Lung (tissue), 11 donors: ENCODE measurements at regions not wholly inside any gene's neighbourhood (a gene's known extent, or its start where the extent isn't known, plus 50 kb on each side); places are given as distances from the start of the nearest gene placed in this dataset.

Source experiments
- ATAC-seq: fragments of 200-7000 bp; cut with Tn5 transposase; one replicate; pipeline ENCODE4 v1.9.1; 2020; ENCODE audit warnings: moderate number of reproducible peaks; ENCODE audit not compliant: insufficient read depth, low FRiP score
- DNase-seq, 3 donors: peaks; one replicate each; pipeline ENCODE4 v3.0.0-alpha.2; 2013 to 2017
- H3K27ac ChIP-seq, 2 donors: one replicate each; pipeline ENCODE4 v1.5.1; 2013; ENCODE audit warnings: mild to moderate bottlenecking in 2 of 2, moderate library complexity in 2 of 2, control low read depth in 1 of 2, inconsistent platforms in 1 of 2, low read depth in 1 of 2, low read length in 1 of 2
- H3K27me3 ChIP-seq, 3 donors: one replicate each; pipeline ENCODE4 v1.5.1; 2013; ENCODE audit warnings: low read length in 2 of 3; ENCODE audit not compliant: control insufficient read depth in 3 of 3, insufficient read depth in 3 of 3
- H3K36me3 ChIP-seq, 4 donors: one replicate each; pipeline ENCODE4 v1.5.1; 2013; ENCODE audit warnings: low read length in 4 of 4, mild to moderate bottlenecking in 1 of 4, moderate library complexity in 1 of 4; ENCODE audit not compliant: control insufficient read depth in 4 of 4, insufficient read depth in 4 of 4
- H3K4me1 ChIP-seq, 5 donors: one replicate each; pipeline ENCODE4 v1.5.1; 2013; ENCODE audit warnings: low read length in 5 of 5, mild to moderate bottlenecking in 2 of 5, moderate library complexity in 1 of 5; ENCODE audit not compliant: control insufficient read depth in 5 of 5, insufficient read depth in 5 of 5
- H3K4me3 ChIP-seq: one replicate; pipeline ENCODE4 v1.5.1; 2013; ENCODE audit warnings: mild to moderate bottlenecking, control low read depth, moderate library complexity
- H3K9ac ChIP-seq, 2 donors: one replicate each; pipeline ENCODE4 v1.5.1; 2013; ENCODE audit warnings: low read length in 2 of 2, control low read depth in 1 of 2; ENCODE audit not compliant: insufficient read depth in 1 of 2
- H3K9me3 ChIP-seq, 4 donors: one replicate each; pipeline ENCODE4 v1.5.1; 2013; ENCODE audit warnings: low read length in 3 of 4, mild to moderate bottlenecking in 1 of 4, moderate library complexity in 1 of 4; ENCODE audit not compliant: control insufficient read depth in 4 of 4, insufficient read depth in 3 of 4
- CTCF ChIP-seq: IDR thresholded peaks from 2 replicates; pipeline ENCODE4 v1.5.1; 2012; ENCODE audit warnings: mild to moderate bottlenecking; ENCODE audit errors: control extremely low read depth, extremely low read depth
- WGBS, 2 donors: extraction: QIAGEN DNeasy Blood & Tissue Kit; methylation state at CpG; one replicate each; pipeline ENCODE4 v1.1.7; 2013; 5-methylcytosine and 5-hydroxymethylcytosine counted together
- donor health status: control.
- donor health status: control.
- donor health status: Bipolar disorder and iron deficiency.
- donor health status: healthy.
- donor health status: DM: yes; HTN: yes; CAD: no.

- DNase-seq (no peak), ATAC-seq (no peak)
- no peak overlapping the region for H3K4me3 ChIP-seq
- TF ChIP-seq CTCF, result no peak
- H3K27me3 ChIP-seq, result no peaks in the 10 kb centered on the region
- H3K9me3 ChIP-seq, result no peaks in the 10 kb centered on the region
- 70 to 92% methylated on average over 2 of the region's 2 CpGs for WGBS, 2 donors
- no peak overlapping the region for H3K27ac ChIP-seq
- no peaks in the 10 kb centered on the region for H3K4me1 ChIP-seq
- H3K9ac ChIP-seq, result no peak overlapping the region
- H3K36me3 ChIP-seq, result no peaks in the 10 kb centered on the region
Observed at GRCh38 chrX:79300856-79301255, 66.3 kb downstream of the ITM2A start.

GRCh38 chrX:79290596-79290995 lies 76.5 kb downstream of the ITM2A start:
- Histone ChIP-seq H3K36me3 (no peaks in the 10 kb centered on the region), H3K4me3 (no peak overlapping the region), H3K27ac (no peak overlapping the region), H3K27me3 (no peaks in the 10 kb centered on the region), H3K9ac (no peak overlapping the region), H3K9me3 (peaks cover 0 to 2% (median 0%) of the 10 kb centered on the region in 4 donors), H3K4me1 (no peaks in the 10 kb centered on the region)
- ATAC-seq (no peak), DNase-seq (no peak)
- TF ChIP-seq CTCF, result no peak
- 43 to 58% methylated on average over 3 of the region's 3 CpGs for WGBS, 2 donors

- TF ChIP-seq CTCF, result no peak
- H3K9ac ChIP-seq, result no peak overlapping the region
- H3K27me3 ChIP-seq, result no peaks in the 10 kb centered on the region
- WGBS, 2 donors, result 71 to 81% methylated on average over 3 of the region's 3 CpGs
- H3K4me3 ChIP-seq, result no peak overlapping the region
- no peaks in the 10 kb centered on the region for H3K36me3 ChIP-seq
- DNase-seq (no peak), ATAC-seq (no peak)
- no peaks in the 10 kb centered on the region for H3K4me1 ChIP-seq
- no peak overlapping the region for H3K27ac ChIP-seq
- H3K9me3 ChIP-seq, result peaks cover 0 to 2% (median 0%) of the 10 kb centered on the region in 4 donors
Observed at GRCh38 chrX:79288733-79289132, 78.4 kb downstream of the ITM2A start.

GRCh38 chrX:79287724-79288123 lies 79.4 kb downstream of the ITM2A start:
- Histone ChIP-seq H3K4me1 (no peaks in the 10 kb centered on the region), H3K36me3 (no peaks in the 10 kb centered on the region), H3K4me3 (no peak overlapping the region), H3K27me3 (no peaks in the 10 kb centered on the region), H3K27ac (no peak overlapping the region), H3K9me3 (peaks cover 0 to 3% (median 0%) of the 10 kb centered on the region in 4 donors), H3K9ac (no peak overlapping the region)
- DNase-seq (no peak), ATAC-seq (no peak)
- 58 to 67% methylated on average over 1 of the region's 1 CpG for WGBS, 2 donors
- TF ChIP-seq CTCF, result no peak
